ENCODE measurements at regions not wholly inside any gene's neighbourhood (a gene's known extent, or its start where the extent isn't known, plus 50 kb on each side); places are given as distances from the start of the nearest gene placed in this dataset.

DNA sequence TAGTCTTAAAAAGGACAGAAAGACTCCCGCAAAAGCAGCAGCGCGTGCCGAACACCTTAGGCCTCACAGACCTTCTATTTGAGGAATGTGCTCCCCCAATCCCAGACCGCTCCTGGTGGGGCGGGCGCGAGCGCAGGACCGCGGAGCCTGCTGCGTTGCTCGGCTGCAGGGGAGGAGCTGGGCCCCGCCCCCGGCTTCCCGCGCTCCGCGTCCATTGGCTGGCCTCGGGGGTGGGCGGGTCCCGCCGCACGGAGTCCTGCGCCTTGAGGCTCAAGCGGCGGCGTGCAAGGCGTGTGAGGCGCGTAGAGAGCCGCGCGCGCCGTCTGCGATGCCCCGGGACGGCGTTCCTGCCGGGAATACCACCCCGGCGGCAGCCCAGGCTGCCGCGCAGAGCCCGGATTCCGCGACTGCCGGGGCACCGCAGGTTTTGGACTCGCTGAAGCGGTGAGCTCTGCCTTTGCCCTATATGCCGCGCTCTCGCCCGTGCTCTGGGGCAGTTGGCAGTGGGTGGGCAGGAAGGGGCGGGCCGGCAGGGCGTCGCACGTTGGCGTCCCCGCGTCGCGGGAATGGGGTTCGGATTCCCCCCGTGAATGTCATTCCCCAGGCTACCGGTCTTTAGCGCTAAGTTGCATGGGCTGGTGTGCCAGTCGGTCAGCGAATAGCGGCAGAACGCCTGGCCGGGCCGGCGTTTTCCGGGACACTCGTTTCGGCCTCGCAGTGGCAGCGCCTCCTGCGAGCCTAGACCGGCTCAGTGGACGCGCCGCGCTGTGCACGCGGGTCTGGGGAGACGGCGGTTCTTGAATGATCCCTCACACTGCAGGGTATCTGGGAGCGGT lies 49.6 kb upstream of the PAIP2B start (continued):
- TF ChIP-seq, protein P1, sequence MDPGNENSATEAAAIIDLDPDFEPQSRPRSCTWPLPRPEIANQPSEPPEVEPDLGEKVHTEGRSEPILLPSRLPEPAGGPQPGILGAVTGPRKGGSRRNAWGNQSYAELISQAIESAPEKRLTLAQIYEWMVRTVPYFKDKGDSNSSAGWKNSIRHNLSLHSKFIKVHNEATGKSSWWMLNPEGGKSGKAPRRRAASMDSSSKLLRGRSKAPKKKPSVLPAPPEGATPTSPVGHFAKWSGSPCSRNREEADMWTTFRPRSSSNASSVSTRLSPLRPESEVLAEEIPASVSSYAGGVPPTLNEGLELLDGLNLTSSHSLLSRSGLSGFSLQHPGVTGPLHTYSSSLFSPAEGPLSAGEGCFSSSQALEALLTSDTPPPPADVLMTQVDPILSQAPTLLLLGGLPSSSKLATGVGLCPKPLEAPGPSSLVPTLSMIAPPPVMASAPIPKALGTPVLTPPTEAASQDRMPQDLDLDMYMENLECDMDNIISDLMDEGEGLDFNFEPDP (CRISPR knock-in tag; conservative IDR thresholded peaks at IDR 0.05): peak; percentile 99
- TF ChIP-seq, protein P2, sequence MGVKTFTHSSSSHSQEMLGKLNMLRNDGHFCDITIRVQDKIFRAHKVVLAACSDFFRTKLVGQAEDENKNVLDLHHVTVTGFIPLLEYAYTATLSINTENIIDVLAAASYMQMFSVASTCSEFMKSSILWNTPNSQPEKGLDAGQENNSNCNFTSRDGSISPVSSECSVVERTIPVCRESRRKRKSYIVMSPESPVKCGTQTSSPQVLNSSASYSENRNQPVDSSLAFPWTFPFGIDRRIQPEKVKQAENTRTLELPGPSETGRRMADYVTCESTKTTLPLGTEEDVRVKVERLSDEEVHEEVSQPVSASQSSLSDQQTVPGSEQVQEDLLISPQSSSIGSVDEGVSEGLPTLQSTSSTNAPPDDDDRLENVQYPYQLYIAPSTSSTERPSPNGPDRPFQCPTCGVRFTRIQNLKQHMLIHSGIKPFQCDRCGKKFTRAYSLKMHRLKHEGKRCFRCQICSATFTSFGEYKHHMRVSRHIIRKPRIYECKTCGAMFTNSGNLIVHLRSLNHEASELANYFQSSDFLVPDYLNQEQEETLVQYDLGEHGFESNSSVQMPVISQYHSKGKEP (CRISPR knock-in tag; IDR thresholded peaks at IDR 0.05): peak; percentile 62; the same call in 1 of the 2 replicates
- TF ChIP-seq TGIF2 (CRISPR knock-in tag; IDR thresholded peaks at IDR 0.05) (peak; percentile 62; the same call in 1 of the 2 replicates), CHD2 (IDR thresholded peaks at IDR 0.05; ENCODE audit: low read depth, low read length) (no peak), NR1H2 (CRISPR knock-in tag; IDR thresholded peaks at IDR 0.05; ENCODE audit: borderline replicate concordance, low read depth) (peak; percentile 81; the same call in 1 of the 2 replicates), KDM6A (CRISPR knock-in tag; IDR thresholded peaks at IDR 0.05; ENCODE audit: low read depth) (no peak), ZNF331 (CRISPR knock-in tag; IDR thresholded peaks at IDR 0.05) (peak; percentile 71), NFKBIZ (CRISPR knock-in tag; IDR thresholded peaks at IDR 0.05) (0 out of 2 replicates have a peak, but pooled peaks have one; percentile 25), MED13 (CRISPR knock-in tag; IDR thresholded peaks at IDR 0.05) (peak; percentile 61; the same call in 1 of the 2 replicates), RCOR2 (CRISPR knock-in tag; IDR thresholded peaks at IDR 0.05) (no peak), ZSCAN20 (CRISPR knock-in tag; IDR thresholded peaks at IDR 0.05; ENCODE audit: borderline replicate concordance) (peak; percentile 87; the same call in 1 of the 2 replicates), KDM3A (CRISPR knock-in tag; IDR thresholded peaks at IDR 0.05; ENCODE audit: low read depth) (peak; percentile 40; the same call in 1 of the 2 replicates), ZFP62 (CRISPR knock-in tag; IDR thresholded peaks at IDR 0.05) (no peak)
- TF ChIP-seq, protein P3, sequence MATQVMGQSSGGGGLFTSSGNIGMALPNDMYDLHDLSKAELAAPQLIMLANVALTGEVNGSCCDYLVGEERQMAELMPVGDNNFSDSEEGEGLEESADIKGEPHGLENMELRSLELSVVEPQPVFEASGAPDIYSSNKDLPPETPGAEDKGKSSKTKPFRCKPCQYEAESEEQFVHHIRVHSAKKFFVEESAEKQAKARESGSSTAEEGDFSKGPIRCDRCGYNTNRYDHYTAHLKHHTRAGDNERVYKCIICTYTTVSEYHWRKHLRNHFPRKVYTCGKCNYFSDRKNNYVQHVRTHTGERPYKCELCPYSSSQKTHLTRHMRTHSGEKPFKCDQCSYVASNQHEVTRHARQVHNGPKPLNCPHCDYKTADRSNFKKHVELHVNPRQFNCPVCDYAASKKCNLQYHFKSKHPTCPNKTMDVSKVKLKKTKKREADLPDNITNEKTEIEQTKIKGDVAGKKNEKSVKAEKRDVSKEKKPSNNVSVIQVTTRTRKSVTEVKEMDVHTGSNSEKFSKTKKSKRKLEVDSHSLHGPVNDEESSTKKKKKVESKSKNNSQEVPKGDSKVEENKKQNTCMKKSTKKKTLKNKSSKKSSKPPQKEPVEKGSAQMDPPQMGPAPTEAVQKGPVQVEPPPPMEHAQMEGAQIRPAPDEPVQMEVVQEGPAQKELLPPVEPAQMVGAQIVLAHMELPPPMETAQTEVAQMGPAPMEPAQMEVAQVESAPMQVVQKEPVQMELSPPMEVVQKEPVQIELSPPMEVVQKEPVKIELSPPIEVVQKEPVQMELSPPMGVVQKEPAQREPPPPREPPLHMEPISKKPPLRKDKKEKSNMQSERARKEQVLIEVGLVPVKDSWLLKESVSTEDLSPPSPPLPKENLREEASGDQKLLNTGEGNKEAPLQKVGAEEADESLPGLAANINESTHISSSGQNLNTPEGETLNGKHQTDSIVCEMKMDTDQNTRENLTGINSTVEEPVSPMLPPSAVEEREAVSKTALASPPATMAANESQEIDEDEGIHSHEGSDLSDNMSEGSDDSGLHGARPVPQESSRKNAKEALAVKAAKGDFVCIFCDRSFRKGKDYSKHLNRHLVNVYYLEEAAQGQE (IDR thresholded peaks at IDR 0.05; ENCODE audit: borderline replicate concordance in 1 of 2, low read depth in 1 of 2, low read length in 2 of 2): no peak
- TF ChIP-seq, protein P4, sequence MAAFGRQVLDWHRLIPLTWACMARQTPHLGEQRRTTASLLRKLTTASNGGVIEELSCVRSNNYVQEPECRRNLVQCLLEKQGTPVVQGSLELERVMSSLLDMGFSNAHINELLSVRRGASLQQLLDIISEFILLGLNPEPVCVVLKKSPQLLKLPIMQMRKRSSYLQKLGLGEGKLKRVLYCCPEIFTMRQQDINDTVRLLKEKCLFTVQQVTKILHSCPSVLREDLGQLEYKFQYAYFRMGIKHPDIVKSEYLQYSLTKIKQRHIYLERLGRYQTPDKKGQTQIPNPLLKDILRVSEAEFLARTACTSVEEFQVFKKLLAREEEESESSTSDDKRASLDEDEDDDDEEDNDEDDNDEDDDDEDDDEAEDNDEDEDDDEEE (CRISPR knock-in tag; IDR thresholded peaks at IDR 0.05): peak; percentile 96
- TF ChIP-seq, protein P5, sequence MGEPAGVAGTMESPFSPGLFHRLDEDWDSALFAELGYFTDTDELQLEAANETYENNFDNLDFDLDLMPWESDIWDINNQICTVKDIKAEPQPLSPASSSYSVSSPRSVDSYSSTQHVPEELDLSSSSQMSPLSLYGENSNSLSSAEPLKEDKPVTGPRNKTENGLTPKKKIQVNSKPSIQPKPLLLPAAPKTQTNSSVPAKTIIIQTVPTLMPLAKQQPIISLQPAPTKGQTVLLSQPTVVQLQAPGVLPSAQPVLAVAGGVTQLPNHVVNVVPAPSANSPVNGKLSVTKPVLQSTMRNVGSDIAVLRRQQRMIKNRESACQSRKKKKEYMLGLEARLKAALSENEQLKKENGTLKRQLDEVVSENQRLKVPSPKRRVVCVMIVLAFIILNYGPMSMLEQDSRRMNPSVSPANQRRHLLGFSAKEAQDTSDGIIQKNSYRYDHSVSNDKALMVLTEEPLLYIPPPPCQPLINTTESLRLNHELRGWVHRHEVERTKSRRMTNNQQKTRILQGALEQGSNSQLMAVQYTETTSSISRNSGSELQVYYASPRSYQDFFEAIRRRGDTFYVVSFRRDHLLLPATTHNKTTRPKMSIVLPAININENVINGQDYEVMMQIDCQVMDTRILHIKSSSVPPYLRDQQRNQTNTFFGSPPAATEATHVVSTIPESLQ (CRISPR knock-in tag; conservative IDR thresholded peaks at IDR 0.05): no peak
- TF ChIP-seq, protein P6, sequence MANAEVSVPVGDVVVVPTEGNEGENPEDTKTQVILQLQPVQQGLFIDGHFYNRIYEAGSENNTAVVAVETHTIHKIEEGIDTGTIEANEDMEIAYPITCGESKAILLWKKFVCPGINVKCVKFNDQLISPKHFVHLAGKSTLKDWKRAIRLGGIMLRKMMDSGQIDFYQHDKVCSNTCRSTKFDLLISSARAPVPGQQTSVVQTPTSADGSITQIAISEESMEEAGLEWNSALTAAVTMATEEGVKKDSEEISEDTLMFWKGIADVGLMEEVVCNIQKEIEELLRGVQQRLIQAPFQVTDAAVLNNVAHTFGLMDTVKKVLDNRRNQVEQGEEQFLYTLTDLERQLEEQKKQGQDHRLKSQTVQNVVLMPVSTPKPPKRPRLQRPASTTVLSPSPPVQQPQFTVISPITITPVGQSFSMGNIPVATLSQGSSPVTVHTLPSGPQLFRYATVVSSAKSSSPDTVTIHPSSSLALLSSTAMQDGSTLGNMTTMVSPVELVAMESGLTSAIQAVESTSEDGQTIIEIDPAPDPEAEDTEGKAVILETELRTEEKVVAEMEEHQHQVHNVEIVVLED (CRISPR knock-in tag; IDR thresholded peaks at IDR 0.05; ENCODE audit: borderline replicate concordance): peak; percentile 66; the same call in 1 of the 2 replicates

Data from HepG2 (cell line).